HG02610 (cell line): ENCODE measurements at regions not wholly inside any gene's neighbourhood (a gene's known extent, or its start where the extent isn't known, plus 50 kb on each side); places are given as distances from the start of the nearest gene placed in this dataset.
"Not testable (repeated sequence)": the region's sequence is repeated elsewhere in the genome, so short reads cannot be mapped to it uniquely, and the experiment has no call there.

Experiments used
- ATAC-seq: cut with Tn5 transposase; IDR thresholded peaks from one replicate; pipeline ENCODE4 v1.9.1; 2021; ENCODE audit warnings: mild to moderate bottlenecking, moderate library complexity; ENCODE audit not compliant: unreplicated experiment

GRCh38 chr14:83908419-83908818 lies 1621.5 kb upstream of the FLRT2 start:
- ATAC-seq: no peak

DNA sequence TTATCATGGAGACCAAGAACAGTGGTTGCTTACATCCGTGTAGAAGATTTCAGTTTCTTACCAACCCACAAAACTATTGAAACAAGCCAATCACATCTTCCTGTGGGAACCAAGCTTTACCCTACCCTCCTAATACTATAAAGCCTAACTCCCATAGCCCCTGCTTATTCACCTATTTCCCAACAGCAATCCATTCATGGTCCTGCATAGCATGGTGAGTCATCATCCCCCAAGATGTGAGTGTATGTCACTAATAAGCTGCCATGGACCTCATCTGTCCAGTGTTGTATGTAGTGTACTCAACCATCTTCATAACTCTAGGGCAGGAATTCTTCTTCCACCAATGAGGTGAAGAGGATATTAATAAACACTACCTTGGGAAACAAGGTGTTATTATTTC lies 1620.4 kb upstream of the FLRT2 start:
- ATAC-seq: no peak

- ATAC-seq: no peak
Observed at GRCh38 chr14:83912032-83912642, 1617.8 kb upstream of the FLRT2 start.

GRCh38 chr14:83913476-83913875 lies 1616.5 kb upstream of the FLRT2 start:
- ATAC-seq: no peak

- no peak for ATAC-seq
Observed at GRCh38 chr14:83918546-83918945, 1611.4 kb upstream of the FLRT2 start.

GRCh38 chr14:83919675-83920074 lies 1610.3 kb upstream of the FLRT2 start:
- not testable (repeated sequence) for ATAC-seq

GRCh38 chr14:83923842-83924241 lies 1606.1 kb upstream of the FLRT2 start:
- no peak for ATAC-seq

GRCh38 chr14:83924259-83924658 lies 1605.7 kb upstream of the FLRT2 start:
- no peak for ATAC-seq

DNA sequence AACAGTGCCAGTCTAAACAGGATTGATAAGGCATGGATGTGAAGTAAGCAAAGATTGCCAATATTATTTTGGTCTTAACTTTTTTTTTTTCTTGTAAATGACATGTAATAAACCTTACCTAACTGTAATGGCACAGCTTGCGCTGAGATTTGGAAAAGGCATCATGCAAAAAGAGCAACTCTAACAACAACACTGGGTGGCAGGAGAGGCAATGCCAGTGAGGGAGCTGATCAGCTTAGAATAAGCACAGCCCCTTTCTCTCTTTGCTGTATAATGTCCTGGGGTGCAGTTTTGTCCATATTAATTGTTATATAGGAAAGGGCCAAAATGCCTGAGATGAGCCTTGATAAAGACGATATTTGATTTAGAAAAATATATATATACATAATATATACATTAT lies 1589.7 kb upstream of the FLRT2 start:
- ATAC-seq: no peak

- ATAC-seq: no peak
Observed at GRCh38 chr14:83958359-83958758, 1571.6 kb upstream of the FLRT2 start.

GRCh38 chr14:83960832-83961512 lies 1569.0 kb upstream of the FLRT2 start:
- no peak for ATAC-seq

DNA sequence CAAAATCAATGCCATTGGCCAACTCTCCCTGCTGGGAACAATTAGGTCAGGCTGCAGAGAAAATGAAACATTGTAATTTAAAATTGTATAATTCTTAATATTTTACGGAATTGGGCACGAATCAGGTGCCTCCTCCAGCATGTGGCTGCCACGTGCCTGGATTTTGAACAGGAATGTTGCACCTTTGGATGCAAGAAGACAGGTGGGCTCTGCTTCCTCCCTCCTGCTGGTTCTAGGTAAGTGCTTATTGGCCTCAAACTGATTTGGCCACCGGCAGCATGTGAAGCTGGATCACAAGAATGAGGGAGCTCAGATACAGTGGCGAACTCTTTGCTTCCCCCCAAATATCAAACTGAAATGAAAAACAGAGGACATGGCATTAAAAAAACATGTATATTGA lies 1559.9 kb upstream of the FLRT2 start:
- no peak for ATAC-seq

DNA sequence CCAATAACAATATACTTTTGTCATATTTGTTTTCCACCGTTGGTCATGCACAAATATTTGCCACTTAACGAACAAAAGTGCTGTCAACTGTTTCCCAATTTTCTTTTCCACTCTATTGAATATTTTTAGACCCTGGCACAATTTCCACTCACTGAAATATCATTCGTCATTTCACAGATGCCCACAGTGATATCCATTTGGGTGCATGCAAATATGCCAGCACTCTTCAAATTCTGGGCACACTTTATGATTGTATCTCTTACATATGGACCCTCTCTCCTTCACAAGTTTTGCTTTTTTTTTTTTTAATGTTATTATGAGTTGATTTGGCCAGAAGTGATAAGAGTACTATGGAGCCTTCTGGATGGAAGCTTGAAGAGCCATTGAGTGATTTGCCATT lies 1557.3 kb upstream of the FLRT2 start:
- ATAC-seq: no peak

DNA sequence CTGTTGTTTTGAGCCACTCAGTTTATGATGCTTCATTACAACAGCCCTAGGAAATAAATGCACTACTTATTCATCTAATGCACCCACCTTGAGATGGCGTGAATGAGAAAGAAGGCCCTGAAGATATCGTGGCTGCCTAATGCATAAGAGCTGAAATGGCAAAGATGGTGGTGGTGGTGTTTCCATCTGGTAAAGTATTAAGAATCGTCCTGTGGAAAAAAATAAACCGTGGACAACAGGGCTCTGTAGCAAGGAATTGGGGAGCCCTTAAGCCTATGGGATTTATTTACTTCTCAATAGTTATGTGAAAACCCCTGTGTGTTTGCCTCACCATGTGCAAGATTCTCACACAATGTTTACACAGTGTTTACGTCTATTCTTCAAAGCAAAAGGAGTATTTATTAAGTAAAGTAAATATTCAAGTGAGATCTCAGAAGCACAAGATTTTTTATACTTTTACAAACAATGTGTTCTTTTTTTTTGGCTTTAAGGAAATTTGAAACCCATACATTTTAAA lies 1555.2 kb upstream of the FLRT2 start:
- ATAC-seq: no peak

- no peak for ATAC-seq
Observed at GRCh38 chr14:83975435-83975834, 1554.5 kb upstream of the FLRT2 start.

- no peak for ATAC-seq
Observed at GRCh38 chr14:83975841-83976770, 1553.8 kb upstream of the FLRT2 start.

- ATAC-seq: no peak
Observed at GRCh38 chr14:83977583-83977982, 1552.4 kb upstream of the FLRT2 start.

GRCh38 chr14:83981676-83982258 lies 1548.2 kb upstream of the FLRT2 start:
- not testable (repeated sequence) for ATAC-seq

GRCh38 chr14:83988275-83988674 lies 1541.7 kb upstream of the FLRT2 start:
- no peak for ATAC-seq

- no peak for ATAC-seq
Observed at GRCh38 chr14:83991666-83992065, 1538.3 kb upstream of the FLRT2 start.

DNA sequence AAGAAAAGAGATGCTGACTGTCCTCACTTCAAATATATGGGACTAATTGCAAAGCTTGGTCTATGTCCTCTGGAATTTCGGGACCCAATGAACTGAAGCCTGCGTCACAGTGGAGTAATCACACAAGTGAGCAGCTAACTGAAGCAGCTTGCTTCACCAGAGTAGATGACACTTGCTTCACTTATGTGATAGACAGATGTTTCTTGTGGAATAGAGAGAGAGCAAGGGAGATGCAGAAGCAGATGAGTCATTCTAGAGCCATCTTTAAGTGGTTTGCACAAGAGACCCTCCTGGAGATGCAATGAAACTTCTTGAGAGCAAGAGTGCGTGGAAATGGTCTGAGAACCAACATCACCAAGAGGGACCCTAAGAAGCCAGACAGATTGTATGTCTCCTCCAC lies 1537.1 kb upstream of the FLRT2 start:
- no peak for ATAC-seq
